H1 (cell line): ENCODE measurements at regions not wholly inside any gene's neighbourhood (a gene's known extent, or its start where the extent isn't known, plus 50 kb on each side); places are given as distances from the start of the nearest gene placed in this dataset.

Source experiments
- EP300 ChIP-seq, 2 experiments: IDR thresholded peaks; 1 replicate in 1 of 2; 2 replicates in 1 of 2; pipeline ENCODE4 v1.6.1; 2011 to 2012; ENCODE audit warnings: low read depth in 2 of 2, low read length in 2 of 2, mild to moderate bottlenecking in 2 of 2, borderline replicate concordance in 1 of 2, inconsistent platforms in 1 of 2, moderate library complexity in 1 of 2
- EZH2 ChIP-seq: fragments of 200-600 bp; sonication (generic); IDR thresholded peaks from 2 replicates; pipeline ENCODE4 v1.7.1; 2012; ENCODE audit warnings: low read depth, mild to moderate bottlenecking, moderate library complexity, low read length, inconsistent platforms; ENCODE audit not compliant: severe bottlenecking
- GABPA ChIP-seq: IDR thresholded peaks from 2 replicates; pipeline ENCODE4 v1.6.1; 2011; ENCODE audit warnings: mild to moderate bottlenecking, low read length, moderate library complexity, borderline replicate concordance; ENCODE audit not compliant: insufficient read depth
- MAX ChIP-seq: IDR thresholded peaks from 2 replicates; pipeline ENCODE4 v1.6.1; 2012; ENCODE audit warnings: inconsistent platforms
- NRF1 ChIP-seq: IDR thresholded peaks from 2 replicates; pipeline ENCODE4 v1.6.1; 2011; ENCODE audit warnings: mild to moderate bottlenecking, low read depth, low read length, improper control_type of control experiment
- POLR2A ChIP-seq, 2 experiments: IDR thresholded peaks; 1 replicate in 1 of 2; 2 replicates in 1 of 2; pipeline ENCODE4 v1.6.1; 2011; ENCODE audit warnings: low read depth in 2 of 2, low read length in 2 of 2, mild to moderate bottlenecking in 2 of 2; ENCODE audit errors: control extremely low read depth in 1 of 2
- POLR2AphosphoS5 ChIP-seq: IDR thresholded peaks from 2 replicates; pipeline ENCODE4 v1.6.1; 2011; ENCODE audit warnings: low read depth, low read length
- RNF2 ChIP-seq: fragments of 200-900, 300-1000 bp; sonication (generic); IDR thresholded peaks from 2 replicates; pipeline ENCODE4 v1.7.1; 2016; ENCODE audit warnings: borderline replicate concordance, low read depth, mild to moderate bottlenecking, antibody characterized with exemption, low read length; ENCODE audit not compliant: poor library complexity, severe bottlenecking; ENCODE audit errors: missing control alignments
- RXRA ChIP-seq: IDR thresholded peaks from 2 replicates; pipeline ENCODE4 v1.6.1; 2011; ENCODE audit warnings: low read depth, mild to moderate bottlenecking, low read length, moderate library complexity; ENCODE audit not compliant: insufficient read depth
- SUZ12 ChIP-seq: fragments of 200-600 bp; sonication (generic); IDR thresholded peaks from 2 replicates; pipeline ENCODE4 v1.6.1; 2012; ENCODE audit warnings: mild to moderate bottlenecking, inconsistent platforms, low read length, moderate library complexity, mixed read lengths
- TAF1 ChIP-seq: IDR thresholded peaks from 2 replicates; pipeline ENCODE4 v1.6.1; 2011; ENCODE audit warnings: mild to moderate bottlenecking, low read depth, low read length
- TF ChIP-seq, protein P1 (sequence below), 3 experiments: IDR thresholded peaks; 1 replicate in 2 of 3; 2 replicates in 1 of 3; pipeline versions ENCODE4 v1.5.1 to v1.6.1; 2011; ENCODE audit warnings: low read length in 3 of 3, mild to moderate bottlenecking in 3 of 3, inconsistent platforms in 2 of 3, low read depth in 1 of 3, moderate library complexity in 1 of 3; ENCODE audit not compliant: insufficient read depth in 1 of 3; ENCODE audit errors: control extremely low read depth in 1 of 3

DNA sequence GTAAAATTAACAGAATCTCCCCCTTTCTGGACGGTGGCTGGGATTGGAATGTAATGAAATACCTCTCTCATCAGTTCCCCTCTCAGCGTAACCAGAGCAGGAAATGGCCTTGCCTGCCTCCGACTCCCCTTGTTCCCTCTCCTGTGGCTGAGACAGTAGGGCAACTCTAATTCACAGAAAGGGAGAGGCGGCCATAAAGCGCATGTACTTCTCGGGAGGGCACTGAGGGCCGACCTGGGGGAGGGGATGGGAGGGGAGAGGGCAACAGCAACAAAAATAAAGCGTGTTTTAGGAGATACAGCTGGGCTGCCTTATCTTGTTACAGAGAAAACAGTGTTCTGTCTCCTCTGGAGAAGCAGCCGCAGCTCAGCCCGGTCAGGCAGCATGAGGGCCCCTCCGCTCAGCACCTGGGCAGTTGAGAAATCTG lies 783.3 kb upstream of the ARRDC4 start:
- TF ChIP-seq, protein P1, sequence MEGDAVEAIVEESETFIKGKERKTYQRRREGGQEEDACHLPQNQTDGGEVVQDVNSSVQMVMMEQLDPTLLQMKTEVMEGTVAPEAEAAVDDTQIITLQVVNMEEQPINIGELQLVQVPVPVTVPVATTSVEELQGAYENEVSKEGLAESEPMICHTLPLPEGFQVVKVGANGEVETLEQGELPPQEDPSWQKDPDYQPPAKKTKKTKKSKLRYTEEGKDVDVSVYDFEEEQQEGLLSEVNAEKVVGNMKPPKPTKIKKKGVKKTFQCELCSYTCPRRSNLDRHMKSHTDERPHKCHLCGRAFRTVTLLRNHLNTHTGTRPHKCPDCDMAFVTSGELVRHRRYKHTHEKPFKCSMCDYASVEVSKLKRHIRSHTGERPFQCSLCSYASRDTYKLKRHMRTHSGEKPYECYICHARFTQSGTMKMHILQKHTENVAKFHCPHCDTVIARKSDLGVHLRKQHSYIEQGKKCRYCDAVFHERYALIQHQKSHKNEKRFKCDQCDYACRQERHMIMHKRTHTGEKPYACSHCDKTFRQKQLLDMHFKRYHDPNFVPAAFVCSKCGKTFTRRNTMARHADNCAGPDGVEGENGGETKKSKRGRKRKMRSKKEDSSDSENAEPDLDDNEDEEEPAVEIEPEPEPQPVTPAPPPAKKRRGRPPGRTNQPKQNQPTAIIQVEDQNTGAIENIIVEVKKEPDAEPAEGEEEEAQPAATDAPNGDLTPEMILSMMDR (IDR thresholded peaks at IDR 0.05; ENCODE audit: control extremely low read depth in 1 of 3, insufficient read depth in 1 of 3, low read depth in 1 of 3, low read length in 3 of 3) = no peak
- TF ChIP-seq SUZ12 (no peak), NRF1 (no peak), MAX (peak; percentile 37; the same call in 1 of the 2 replicates), POLR2AphosphoS5 (no peak), TAF1 (peak; percentile 31; the same call in 1 of the 2 replicates), POLR2A (IDR thresholded peaks at IDR 0.05; ENCODE audit: control extremely low read depth in 1 of 2, low read depth in 2 of 2, low read length in 2 of 2) (no peak), RXRA (no peak), EZH2 (no peak), EP300 (IDR thresholded peaks at IDR 0.05; ENCODE audit: borderline replicate concordance in 1 of 2, low read depth in 2 of 2, low read length in 2 of 2) (no peak), GABPA (no peak), RNF2 (no peak)
